ENCODE measurements at regions not wholly inside any gene's neighbourhood (a gene's known extent, or its start where the extent isn't known, plus 50 kb on each side); places are given as distances from the start of the nearest gene placed in this dataset.

DNA sequence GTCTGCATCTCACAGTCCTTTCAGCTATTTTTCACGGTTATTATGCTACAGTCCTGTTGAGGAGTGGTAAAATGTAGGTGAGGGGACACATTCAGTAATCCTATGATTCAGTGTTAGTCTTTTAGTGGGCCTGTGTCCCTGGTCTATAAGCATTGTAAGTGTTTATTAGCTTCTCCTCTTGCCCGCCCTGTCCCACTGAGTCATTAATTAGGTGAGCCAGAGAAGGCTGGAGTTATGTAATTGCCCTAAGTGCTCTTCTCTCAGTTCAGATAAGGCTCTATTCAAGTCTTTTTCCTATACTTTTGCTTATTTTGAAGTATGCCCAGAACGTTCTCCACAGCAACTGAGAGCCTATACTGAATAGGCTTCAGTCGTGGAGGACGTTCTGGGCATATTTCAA lies 76.3 kb upstream of the ZRANB2 start:
- Histone ChIP-seq H3K9ac (no peak overlapping the region), H3K27ac (ENCODE audit: low read depth in 2 of 2, low read length in 1 of 2) (no peak overlapping the region), H3K4me3 (ENCODE audit: low read depth in 2 of 2, low read length in 1 of 2) (no peak overlapping the region), H3K36me3 (replicated peaks in 1 of 2; ENCODE audit: control insufficient read depth in 1 of 2, insufficient read depth in 2 of 2, low read length in 1 of 2) (no peaks in the 10 kb centered on the region), H3K79me2 (ENCODE audit: insufficient read depth) (no peaks in the 10 kb centered on the region), H3K9me2 (no peaks in the 10 kb centered on the region), H3F3A (replicated peaks; ENCODE audit: insufficient read depth) (no peaks in the 10 kb centered on the region), H3K4me2 (no peak overlapping the region), H3K27me3 (ENCODE audit: insufficient read depth) (no peaks in the 10 kb centered on the region), H2AFZ (ENCODE audit: low read depth) (no peak overlapping the region), H3K4me1 (ENCODE audit: control insufficient read depth in 1 of 2, insufficient read depth in 2 of 2, low read depth in 1 of 2, low read length in 1 of 2) (peaks cover 0 to 2% of the 10 kb centered on the region in 2 experiments; a peak in 1 of 4 replicates), H3K9me3 (no peaks in the 10 kb centered on the region), H4K20me1 (ENCODE audit: insufficient read depth) (no peaks in the 10 kb centered on the region)
- WGBS (ENCODE audit: low lambda C conversion rate): 35% methylated on average over 5 of the region's 5 CpGs
- TF ChIP-seq CHD2 (IDR thresholded peaks at IDR 0.05; ENCODE audit: low read length, partially characterized antibody) (no peak), RCOR1 (IDR thresholded peaks at IDR 0.05; ENCODE audit: low read length) (no peak), MEF2A (IDR thresholded peaks at IDR 0.05; ENCODE audit: borderline replicate concordance, low read depth) (no peak), TAF1 (IDR thresholded peaks at IDR 0.05; ENCODE audit: borderline replicate concordance, low read depth, low read length) (no peak), TEAD4 (IDR thresholded peaks at IDR 0.05; ENCODE audit: borderline replicate concordance, insufficient read depth) (no peak), EZH2phosphoT487 (IDR thresholded peaks at IDR 0.05; ENCODE audit: borderline replicate concordance, low read depth) (no peak)
- TF ChIP-seq, protein P1, sequence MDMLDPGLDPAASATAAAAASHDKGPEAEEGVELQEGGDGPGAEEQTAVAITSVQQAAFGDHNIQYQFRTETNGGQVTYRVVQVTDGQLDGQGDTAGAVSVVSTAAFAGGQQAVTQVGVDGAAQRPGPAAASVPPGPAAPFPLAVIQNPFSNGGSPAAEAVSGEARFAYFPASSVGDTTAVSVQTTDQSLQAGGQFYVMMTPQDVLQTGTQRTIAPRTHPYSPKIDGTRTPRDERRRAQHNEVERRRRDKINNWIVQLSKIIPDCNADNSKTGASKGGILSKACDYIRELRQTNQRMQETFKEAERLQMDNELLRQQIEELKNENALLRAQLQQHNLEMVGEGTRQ (IDR thresholded peaks at IDR 0.05; ENCODE audit: borderline replicate concordance, low read depth, low read length): no peak
- ChIA-PET CTCF (interaction anchor here (1.3 kb wide), 1 partner anchor 39 kb away, joined by 3 read pairs; no protein-coding TSS in a partner anchor), POLR2A (no interaction called here)
- no peak for DNase-seq

DNA sequence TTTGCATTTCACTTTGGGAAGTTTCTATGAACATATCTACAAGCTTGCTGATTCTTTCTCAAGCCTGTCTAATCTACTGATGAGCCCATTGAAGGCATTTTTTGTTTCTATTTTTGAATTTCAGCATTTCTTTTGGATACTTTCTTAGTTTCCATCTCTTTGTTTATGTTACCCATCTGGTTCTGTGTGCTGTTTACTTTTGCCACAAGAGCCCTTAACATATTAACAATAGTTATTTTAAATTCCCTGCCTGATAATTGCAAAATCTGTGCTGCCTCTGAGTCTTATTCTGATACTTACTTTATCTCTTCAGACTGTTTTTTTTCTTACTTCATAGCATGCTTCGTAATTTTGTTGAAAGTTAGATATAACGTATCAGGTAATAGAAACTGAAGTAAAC lies 75.8 kb upstream of the ZRANB2 start:
- ChIA-PET CTCF (interaction anchor here (1.3 kb wide), 1 partner anchor 39 kb away, joined by 3 read pairs; no protein-coding TSS in a partner anchor), POLR2A (no interaction called here)
- Histone ChIP-seq H3K36me3 (replicated peaks in 1 of 2; ENCODE audit: control insufficient read depth in 1 of 2, insufficient read depth in 2 of 2, low read length in 1 of 2) (no peaks in the 10 kb centered on the region), H3K27ac (ENCODE audit: low read depth in 2 of 2, low read length in 1 of 2) (no peak overlapping the region), H3K9ac (no peak overlapping the region), H3K27me3 (ENCODE audit: insufficient read depth) (no peaks in the 10 kb centered on the region), H4K20me1 (ENCODE audit: insufficient read depth) (no peaks in the 10 kb centered on the region), H2AFZ (ENCODE audit: low read depth) (no peak overlapping the region), H3K4me1 (ENCODE audit: control insufficient read depth in 1 of 2, insufficient read depth in 2 of 2, low read depth in 1 of 2, low read length in 1 of 2) (peaks cover 0 to 2% of the 10 kb centered on the region in 2 experiments; a peak in 1 of 4 replicates), H3K4me3 (ENCODE audit: low read depth in 2 of 2, low read length in 1 of 2) (no peak overlapping the region), H3K79me2 (ENCODE audit: insufficient read depth) (no peaks in the 10 kb centered on the region), H3F3A (replicated peaks; ENCODE audit: insufficient read depth) (no peaks in the 10 kb centered on the region), H3K4me2 (no peak overlapping the region), H3K9me2 (no peaks in the 10 kb centered on the region), H3K9me3 (no peaks in the 10 kb centered on the region)
- TF ChIP-seq RCOR1 (IDR thresholded peaks at IDR 0.05; ENCODE audit: low read length): no peak
- TF ChIP-seq MEF2A (IDR thresholded peaks at IDR 0.05; ENCODE audit: borderline replicate concordance, low read depth): no peak
- TF ChIP-seq, protein P2, sequence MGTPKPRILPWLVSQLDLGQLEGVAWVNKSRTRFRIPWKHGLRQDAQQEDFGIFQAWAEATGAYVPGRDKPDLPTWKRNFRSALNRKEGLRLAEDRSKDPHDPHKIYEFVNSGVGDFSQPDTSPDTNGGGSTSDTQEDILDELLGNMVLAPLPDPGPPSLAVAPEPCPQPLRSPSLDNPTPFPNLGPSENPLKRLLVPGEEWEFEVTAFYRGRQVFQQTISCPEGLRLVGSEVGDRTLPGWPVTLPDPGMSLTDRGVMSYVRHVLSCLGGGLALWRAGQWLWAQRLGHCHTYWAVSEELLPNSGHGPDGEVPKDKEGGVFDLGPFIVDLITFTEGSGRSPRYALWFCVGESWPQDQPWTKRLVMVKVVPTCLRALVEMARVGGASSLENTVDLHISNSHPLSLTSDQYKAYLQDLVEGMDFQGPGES (IDR thresholded peaks at IDR 0.05; ENCODE audit: low read depth, low read length): no peak
- TF ChIP-seq, protein P3, sequence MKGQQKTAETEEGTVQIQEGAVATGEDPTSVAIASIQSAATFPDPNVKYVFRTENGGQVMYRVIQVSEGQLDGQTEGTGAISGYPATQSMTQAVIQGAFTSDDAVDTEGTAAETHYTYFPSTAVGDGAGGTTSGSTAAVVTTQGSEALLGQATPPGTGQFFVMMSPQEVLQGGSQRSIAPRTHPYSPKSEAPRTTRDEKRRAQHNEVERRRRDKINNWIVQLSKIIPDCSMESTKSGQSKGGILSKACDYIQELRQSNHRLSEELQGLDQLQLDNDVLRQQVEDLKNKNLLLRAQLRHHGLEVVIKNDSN (IDR thresholded peaks at IDR 0.05; ENCODE audit: borderline replicate concordance, low read depth): no peak
- no peak for TF ChIP-seq EP300 (IDR thresholded peaks at IDR 0.05; ENCODE audit: borderline replicate concordance in 1 of 2, low read depth in 1 of 2, low read length in 1 of 2)
- no peak for TF ChIP-seq TCF12 (IDR thresholded peaks at IDR 0.05)
- TF ChIP-seq, protein P4, sequence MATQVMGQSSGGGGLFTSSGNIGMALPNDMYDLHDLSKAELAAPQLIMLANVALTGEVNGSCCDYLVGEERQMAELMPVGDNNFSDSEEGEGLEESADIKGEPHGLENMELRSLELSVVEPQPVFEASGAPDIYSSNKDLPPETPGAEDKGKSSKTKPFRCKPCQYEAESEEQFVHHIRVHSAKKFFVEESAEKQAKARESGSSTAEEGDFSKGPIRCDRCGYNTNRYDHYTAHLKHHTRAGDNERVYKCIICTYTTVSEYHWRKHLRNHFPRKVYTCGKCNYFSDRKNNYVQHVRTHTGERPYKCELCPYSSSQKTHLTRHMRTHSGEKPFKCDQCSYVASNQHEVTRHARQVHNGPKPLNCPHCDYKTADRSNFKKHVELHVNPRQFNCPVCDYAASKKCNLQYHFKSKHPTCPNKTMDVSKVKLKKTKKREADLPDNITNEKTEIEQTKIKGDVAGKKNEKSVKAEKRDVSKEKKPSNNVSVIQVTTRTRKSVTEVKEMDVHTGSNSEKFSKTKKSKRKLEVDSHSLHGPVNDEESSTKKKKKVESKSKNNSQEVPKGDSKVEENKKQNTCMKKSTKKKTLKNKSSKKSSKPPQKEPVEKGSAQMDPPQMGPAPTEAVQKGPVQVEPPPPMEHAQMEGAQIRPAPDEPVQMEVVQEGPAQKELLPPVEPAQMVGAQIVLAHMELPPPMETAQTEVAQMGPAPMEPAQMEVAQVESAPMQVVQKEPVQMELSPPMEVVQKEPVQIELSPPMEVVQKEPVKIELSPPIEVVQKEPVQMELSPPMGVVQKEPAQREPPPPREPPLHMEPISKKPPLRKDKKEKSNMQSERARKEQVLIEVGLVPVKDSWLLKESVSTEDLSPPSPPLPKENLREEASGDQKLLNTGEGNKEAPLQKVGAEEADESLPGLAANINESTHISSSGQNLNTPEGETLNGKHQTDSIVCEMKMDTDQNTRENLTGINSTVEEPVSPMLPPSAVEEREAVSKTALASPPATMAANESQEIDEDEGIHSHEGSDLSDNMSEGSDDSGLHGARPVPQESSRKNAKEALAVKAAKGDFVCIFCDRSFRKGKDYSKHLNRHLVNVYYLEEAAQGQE (IDR thresholded peaks at IDR 0.05; ENCODE audit: low read depth, low read length): no peak
- no peak for TF ChIP-seq NFIC (IDR thresholded peaks at IDR 0.05; ENCODE audit: borderline replicate concordance)
- no peak for DNase-seq
- 48% methylated on average over 2 of the region's 2 CpGs for WGBS (ENCODE audit: low lambda C conversion rate)
